Osteocyte (in vitro differentiated cells): ENCODE measurements at regions not wholly inside any gene's neighbourhood (a gene's known extent, or its start where the extent isn't known, plus 50 kb on each side); places are given as distances from the start of the nearest gene placed in this dataset.

Experiments used
- DNase-seq: peaks from one replicate; pipeline ENCODE4 v3.0.0; 2021; ENCODE audit warnings: mixed read lengths; ENCODE audit not compliant: unreplicated experiment; ENCODE audit errors: extremely low spot score
- H3K27ac Mint-ChIP-seq: one replicate; pipeline ENCODE4 v1.8.0; 2021; ENCODE audit warnings: mild to moderate bottlenecking, mixed read lengths; ENCODE audit not compliant: unreplicated experiment
- H3K27me3 Mint-ChIP-seq: one replicate; pipeline ENCODE4 v1.8.0; 2021; ENCODE audit warnings: mixed read lengths; ENCODE audit not compliant: unreplicated experiment
- H3K36me3 Mint-ChIP-seq: one replicate; pipeline ENCODE4 v1.8.0; 2021; ENCODE audit warnings: mixed read lengths; ENCODE audit not compliant: unreplicated experiment
- H3K4me1 Mint-ChIP-seq: one replicate; pipeline ENCODE4 v1.8.0; 2021; ENCODE audit warnings: mixed read lengths; ENCODE audit not compliant: unreplicated experiment
- H3K4me3 Mint-ChIP-seq: one replicate; pipeline ENCODE4 v1.8.0; 2021; ENCODE audit warnings: mild to moderate bottlenecking, moderate library complexity, mixed read lengths; ENCODE audit not compliant: unreplicated experiment
- H3K9me3 Mint-ChIP-seq: one replicate; pipeline ENCODE4 v1.8.0; 2021; ENCODE audit warnings: mixed read lengths; ENCODE audit not compliant: unreplicated experiment
- TF ChIP-seq, protein P1 (sequence below): fragments of 200-600 bp; sonication (generic); IDR thresholded peaks from 2 replicates; pipeline ENCODE4 v1.5.0; 2021; ENCODE audit warnings: antibody characterized with exemption, mild to moderate bottlenecking, moderate library complexity

DNA sequence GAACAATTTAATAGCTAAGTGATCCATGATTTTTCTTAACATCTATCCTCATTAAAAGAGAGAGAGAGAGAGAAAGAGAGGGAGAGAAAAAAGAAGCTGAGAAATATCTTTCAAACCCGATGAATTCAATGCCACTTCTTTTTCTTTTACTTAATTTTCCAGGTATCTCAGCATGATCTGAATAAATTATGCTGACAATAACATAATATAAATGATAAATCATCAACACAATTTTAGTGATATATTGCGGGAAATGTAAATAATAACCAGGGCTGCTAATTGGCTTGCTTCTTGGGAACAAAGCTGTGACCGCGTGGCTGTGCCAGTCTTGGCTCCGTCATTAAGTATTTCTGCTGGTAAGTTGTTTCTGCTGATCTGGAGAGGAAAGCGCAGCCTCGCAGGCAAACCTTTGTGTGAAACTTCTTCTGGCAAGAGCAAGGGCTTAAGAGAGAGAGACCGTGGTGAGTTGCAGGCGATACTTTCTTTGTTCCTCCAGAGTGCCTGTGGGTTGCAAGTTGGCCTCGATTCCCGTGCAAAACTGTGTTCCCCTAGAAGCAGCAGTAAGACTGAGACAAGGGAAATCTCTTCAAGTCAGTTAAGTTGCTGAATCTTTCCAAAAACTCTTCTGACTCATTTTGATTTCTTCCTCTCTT lies 489.1 kb upstream of the TSHZ3 start:
- Mint-ChIP-seq H3K27me3 (no peaks in the 10 kb centered on the region), H3K4me3 (no peak overlapping the region), H3K36me3 (no peaks in the 10 kb centered on the region), H3K9me3 (peaks cover 60% of the 10 kb centered on the region), H3K4me1 (no peaks in the 10 kb centered on the region), H3K27ac (no peak overlapping the region)
- no peak for DNase-seq
- TF ChIP-seq, protein P1, sequence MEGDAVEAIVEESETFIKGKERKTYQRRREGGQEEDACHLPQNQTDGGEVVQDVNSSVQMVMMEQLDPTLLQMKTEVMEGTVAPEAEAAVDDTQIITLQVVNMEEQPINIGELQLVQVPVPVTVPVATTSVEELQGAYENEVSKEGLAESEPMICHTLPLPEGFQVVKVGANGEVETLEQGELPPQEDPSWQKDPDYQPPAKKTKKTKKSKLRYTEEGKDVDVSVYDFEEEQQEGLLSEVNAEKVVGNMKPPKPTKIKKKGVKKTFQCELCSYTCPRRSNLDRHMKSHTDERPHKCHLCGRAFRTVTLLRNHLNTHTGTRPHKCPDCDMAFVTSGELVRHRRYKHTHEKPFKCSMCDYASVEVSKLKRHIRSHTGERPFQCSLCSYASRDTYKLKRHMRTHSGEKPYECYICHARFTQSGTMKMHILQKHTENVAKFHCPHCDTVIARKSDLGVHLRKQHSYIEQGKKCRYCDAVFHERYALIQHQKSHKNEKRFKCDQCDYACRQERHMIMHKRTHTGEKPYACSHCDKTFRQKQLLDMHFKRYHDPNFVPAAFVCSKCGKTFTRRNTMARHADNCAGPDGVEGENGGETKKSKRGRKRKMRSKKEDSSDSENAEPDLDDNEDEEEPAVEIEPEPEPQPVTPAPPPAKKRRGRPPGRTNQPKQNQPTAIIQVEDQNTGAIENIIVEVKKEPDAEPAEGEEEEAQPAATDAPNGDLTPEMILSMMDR, result no peak

DNA sequence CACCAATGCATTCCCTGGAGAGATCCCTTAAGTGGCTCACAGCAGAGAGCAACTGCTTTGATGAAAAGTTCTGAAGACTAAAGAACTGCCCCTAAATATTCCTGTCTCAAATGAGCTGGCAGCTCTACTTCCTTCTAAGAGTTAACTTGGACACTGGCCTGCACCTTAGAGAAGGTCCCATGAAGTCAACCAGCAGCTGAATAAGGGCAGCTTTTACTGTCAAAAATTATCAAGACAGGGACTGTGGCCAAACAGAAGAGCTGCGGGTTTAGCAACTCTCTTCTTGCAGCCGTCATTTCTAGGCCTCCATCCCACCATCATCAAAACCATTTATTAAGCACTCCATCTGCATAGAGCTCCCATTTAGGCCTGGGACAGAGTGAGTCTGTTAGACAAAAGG lies 491.1 kb upstream of the TSHZ3 start:
- peaks cover 57% of the 10 kb centered on the region for H3K9me3 Mint-ChIP-seq
- no peaks in the 10 kb centered on the region for H3K36me3 Mint-ChIP-seq
- H3K4me1 Mint-ChIP-seq, result no peaks in the 10 kb centered on the region
- TF ChIP-seq, protein P1, result no peak
- H3K27ac Mint-ChIP-seq, result no peak overlapping the region
- DNase-seq, result no peak
- no peaks in the 10 kb centered on the region for H3K27me3 Mint-ChIP-seq
- no peak overlapping the region for H3K4me3 Mint-ChIP-seq

DNA sequence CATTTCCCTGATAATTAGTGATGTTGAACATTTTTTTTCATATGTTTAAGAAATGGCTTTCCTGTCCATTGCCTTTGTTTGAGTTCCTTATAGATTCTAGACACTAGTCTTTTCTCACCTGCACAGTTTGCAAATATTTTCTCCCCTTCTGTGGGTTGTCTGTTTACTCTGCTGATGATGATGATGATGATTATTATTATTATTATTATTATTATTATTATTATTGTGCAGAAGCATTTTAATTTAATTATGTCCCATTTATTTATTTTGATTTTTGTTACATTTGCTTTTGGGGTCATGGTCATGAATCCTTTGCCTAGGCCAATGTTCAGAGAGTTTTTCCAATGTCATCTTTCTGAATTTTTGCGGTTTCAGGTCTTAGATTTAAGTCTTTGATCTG lies 492.5 kb upstream of the TSHZ3 start:
- Mint-ChIP-seq H3K27ac (no peak overlapping the region), H3K27me3 (no peaks in the 10 kb centered on the region), H3K36me3 (no peaks in the 10 kb centered on the region), H3K4me1 (no peaks in the 10 kb centered on the region), H3K4me3 (no peak overlapping the region), H3K9me3 (peaks cover 58% of the 10 kb centered on the region)
- DNase-seq, result no peak
- TF ChIP-seq, protein P1, result no peak

DNA sequence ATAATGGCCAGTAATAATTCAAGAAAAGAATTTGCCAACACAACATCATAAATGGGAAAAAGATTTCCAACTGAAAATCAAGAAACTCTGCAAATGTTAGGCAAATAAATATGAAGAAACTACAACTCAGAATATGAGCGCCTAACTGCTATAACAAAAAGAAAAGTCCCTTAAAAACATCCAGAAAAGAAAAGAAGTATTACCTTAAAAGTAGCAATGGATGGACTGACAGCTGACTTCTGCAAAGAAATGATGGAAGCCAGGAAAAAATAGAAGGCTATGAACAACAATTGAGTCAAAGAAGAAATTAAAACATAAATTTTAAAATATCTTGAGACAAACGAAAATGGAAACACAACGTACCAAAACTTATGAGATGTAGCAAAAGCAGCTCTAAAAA lies 482.3 kb upstream of the ZNF507 start:
- no peaks in the 10 kb centered on the region for H3K36me3 Mint-ChIP-seq
- no peak for DNase-seq
- no peak overlapping the region for H3K27ac Mint-ChIP-seq
- TF ChIP-seq, protein P1, result no peak
- no peaks in the 10 kb centered on the region for H3K4me1 Mint-ChIP-seq
- no peaks in the 10 kb centered on the region for H3K27me3 Mint-ChIP-seq
- peaks cover 63% of the 10 kb centered on the region for H3K9me3 Mint-ChIP-seq
- H3K4me3 Mint-ChIP-seq, result no peak overlapping the region

DNA sequence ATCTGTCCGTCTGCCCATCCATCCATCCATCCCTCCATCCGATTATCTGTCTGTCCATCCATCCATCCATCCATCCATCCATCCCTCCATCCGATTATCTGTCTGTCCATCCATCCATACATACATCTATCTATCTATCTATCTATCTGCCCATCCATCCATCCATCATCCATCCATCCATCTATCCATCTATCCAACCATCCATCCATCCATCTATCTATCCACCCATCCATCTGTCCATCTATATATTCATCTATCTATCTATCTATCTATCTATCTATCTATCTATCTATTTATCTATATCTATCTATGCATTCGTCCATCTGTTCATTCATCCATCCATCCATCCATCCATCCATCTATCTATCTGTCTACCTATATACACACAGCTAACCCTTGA lies 471.1 kb upstream of the ZNF507 start:
- TF ChIP-seq, protein P1, result no peak
- no peak for DNase-seq
- H3K4me3 Mint-ChIP-seq, result no peak overlapping the region
- H3K27ac Mint-ChIP-seq, result no peak overlapping the region
- H3K27me3 Mint-ChIP-seq, result no peaks in the 10 kb centered on the region
- H3K36me3 Mint-ChIP-seq, result no peaks in the 10 kb centered on the region
- peaks cover 51% of the 10 kb centered on the region for H3K9me3 Mint-ChIP-seq
- H3K4me1 Mint-ChIP-seq, result no peaks in the 10 kb centered on the region
